LNCAP (cell line): ENCODE measurements at regions not wholly inside any gene's neighbourhood (a gene's known extent, or its start where the extent isn't known, plus 50 kb on each side); places are given as distances from the start of the nearest gene placed in this dataset.

Experiments used
- TF ChIP-seq, protein P1 (sequence below): fragments of 450-650 bp; IDR thresholded peaks from 2 replicates; pipeline ENCODE4 v1.5.1; 2017; ENCODE audit warnings: mild to moderate bottlenecking

GRCh38 chr6:144493035-144493910, 208.1 kb downstream of the UTRN start:
- TF ChIP-seq, protein P1, sequence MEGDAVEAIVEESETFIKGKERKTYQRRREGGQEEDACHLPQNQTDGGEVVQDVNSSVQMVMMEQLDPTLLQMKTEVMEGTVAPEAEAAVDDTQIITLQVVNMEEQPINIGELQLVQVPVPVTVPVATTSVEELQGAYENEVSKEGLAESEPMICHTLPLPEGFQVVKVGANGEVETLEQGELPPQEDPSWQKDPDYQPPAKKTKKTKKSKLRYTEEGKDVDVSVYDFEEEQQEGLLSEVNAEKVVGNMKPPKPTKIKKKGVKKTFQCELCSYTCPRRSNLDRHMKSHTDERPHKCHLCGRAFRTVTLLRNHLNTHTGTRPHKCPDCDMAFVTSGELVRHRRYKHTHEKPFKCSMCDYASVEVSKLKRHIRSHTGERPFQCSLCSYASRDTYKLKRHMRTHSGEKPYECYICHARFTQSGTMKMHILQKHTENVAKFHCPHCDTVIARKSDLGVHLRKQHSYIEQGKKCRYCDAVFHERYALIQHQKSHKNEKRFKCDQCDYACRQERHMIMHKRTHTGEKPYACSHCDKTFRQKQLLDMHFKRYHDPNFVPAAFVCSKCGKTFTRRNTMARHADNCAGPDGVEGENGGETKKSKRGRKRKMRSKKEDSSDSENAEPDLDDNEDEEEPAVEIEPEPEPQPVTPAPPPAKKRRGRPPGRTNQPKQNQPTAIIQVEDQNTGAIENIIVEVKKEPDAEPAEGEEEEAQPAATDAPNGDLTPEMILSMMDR: no peak

DNA sequence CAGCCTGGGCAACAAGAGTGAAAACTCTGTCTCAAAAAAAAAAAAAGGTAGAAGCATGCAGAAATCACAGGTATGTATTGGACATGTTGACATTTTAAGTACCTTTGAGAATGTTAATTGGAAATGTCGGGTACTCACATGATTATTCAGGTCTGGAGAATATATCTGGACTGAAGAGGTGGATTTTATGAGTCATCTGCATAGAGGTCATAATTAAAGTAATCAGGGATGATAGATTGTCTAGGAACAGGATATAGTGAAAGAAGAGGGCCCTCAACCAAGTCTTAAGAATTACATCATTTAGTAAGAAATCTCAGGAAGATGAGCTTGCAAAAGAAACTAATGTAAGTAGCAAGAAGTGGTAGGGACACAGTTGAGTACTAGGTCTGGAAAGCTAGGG, 212.5 kb downstream of the UTRN start:
- TF ChIP-seq, protein P1: no peak

- TF ChIP-seq, protein P1: no peak
Measured at GRCh38 chr6:144500892-144501291, 215.8 kb downstream of the UTRN start.

DNA sequence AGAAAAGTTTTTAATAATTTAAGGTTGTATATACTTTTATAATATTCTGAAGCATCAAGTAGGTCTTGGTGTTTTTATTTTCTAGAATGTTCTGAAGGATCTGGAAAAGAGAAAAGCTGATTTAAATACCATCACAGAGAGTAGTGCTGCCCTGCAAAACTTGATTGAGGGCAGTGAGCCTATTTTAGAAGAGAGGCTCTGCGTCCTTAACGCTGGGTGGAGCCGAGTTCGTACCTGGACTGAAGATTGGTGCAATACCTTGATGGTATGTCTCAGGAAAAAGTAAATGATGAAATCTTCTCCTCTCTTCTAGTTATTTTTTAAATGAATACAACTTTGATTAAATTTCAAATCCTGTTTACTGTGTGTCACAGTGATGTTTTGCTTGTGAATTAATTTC, 225.7 kb downstream of the UTRN start:
- TF ChIP-seq, protein P1: no peak

- TF ChIP-seq, protein P1: no peak
Measured at GRCh38 chr6:144515761-144516160, 230.6 kb downstream of the UTRN start.

DNA sequence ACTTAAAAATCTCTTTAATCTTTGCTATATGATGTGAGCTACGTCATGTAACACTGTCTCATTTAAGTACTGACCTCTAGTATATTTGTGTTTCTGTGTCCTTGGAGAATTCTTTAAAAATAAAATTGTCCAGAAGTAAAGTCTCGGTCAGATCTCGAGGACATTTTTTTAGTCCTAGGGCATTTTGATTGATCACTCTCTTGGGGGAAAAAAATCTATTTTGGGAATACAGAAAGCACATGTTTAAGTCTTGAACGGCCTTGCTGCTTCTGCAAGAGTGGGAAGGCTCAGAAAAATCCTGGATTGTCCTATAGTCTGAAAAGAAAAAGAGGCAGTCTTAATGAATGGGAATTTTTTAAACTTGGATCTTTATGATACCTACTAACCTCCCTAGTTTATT, 234.3 kb downstream of the UTRN start:
- TF ChIP-seq, protein P1: no peak

DNA sequence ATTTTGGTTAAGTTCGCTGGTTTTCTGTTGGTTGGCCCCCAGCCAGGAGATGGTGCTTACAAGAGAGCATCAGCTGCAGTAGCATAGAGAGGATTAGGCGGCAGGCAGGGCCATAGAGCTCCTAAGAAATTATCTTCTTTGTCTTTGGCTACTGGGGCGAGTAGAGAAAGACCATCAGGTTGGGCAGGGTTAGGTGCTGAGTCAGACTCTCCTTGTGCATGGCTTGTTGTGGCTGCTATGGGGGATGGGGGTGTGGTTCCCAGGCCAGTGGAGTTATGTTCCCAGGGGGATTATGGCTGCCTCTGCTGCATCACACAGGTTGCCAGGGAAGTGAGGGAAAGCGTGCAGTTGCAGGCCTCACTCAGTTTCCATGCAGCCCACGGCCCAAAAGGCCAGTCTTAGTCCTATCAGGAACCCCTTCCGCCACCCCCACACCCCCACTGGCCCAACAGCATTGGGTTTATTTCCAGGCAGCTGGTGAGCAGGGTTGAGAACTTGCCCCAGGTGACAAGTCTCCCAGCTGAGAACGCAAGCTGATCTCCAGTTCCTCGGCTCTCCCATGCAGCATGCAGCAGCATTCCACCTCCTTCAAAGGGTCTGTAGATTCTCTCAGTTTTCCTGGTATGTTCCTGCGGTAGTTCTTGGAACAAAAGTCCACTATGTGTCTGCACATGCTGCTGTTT, 243.7 kb downstream of the UTRN start:
- TF ChIP-seq, protein P1: no peak
